DOHH2 (cell line): ENCODE measurements at regions not wholly inside any gene's neighbourhood (a gene's known extent, or its start where the extent isn't known, plus 50 kb on each side); places are given as distances from the start of the nearest gene placed in this dataset.

ENCODE experiments used
- H3F3A ChIP-seq: fragments of 200-600 bp; sonication (generic), shearing (Covaris generic); 2 replicates; pipeline ENCODE4 v1.6.0; 2016; ENCODE audit warnings: antibody characterized with exemption, mild to moderate bottlenecking; ENCODE audit not compliant: control insufficient read depth, insufficient read depth
- H3K27ac ChIP-seq: fragments of 200-600 bp; sonication (generic); 2 replicates; pipeline ENCODE4 v1.5.1; 2014; ENCODE audit warnings: low read depth, mild to moderate bottlenecking, low read length, moderate library complexity
- H3K27me3 ChIP-seq: fragments of 200-600 bp; sonication (generic); 2 replicates; pipeline ENCODE4 v1.6.1; 2014; ENCODE audit warnings: mild to moderate bottlenecking, low read length, mixed read lengths; ENCODE audit not compliant: control insufficient read depth
- H3K36me3 ChIP-seq: fragments of 200-600 bp; sonication (generic); 2 replicates; pipeline ENCODE4 v1.6.1; 2014; ENCODE audit warnings: mild to moderate bottlenecking, low read length, moderate library complexity, mixed read lengths; ENCODE audit not compliant: control insufficient read depth
- H3K4me1 ChIP-seq: fragments of 200-600 bp; sonication (generic); 2 replicates; pipeline ENCODE4 v1.6.1; 2014; ENCODE audit warnings: mild to moderate bottlenecking, low read length, mixed read lengths; ENCODE audit not compliant: control insufficient read depth
- H3K4me2 ChIP-seq: fragments of 200-600 bp; sonication (generic); 2 replicates; pipeline ENCODE4 v1.6.0; 2014; ENCODE audit warnings: mild to moderate bottlenecking, low read length, moderate library complexity
- H3K4me3 ChIP-seq: fragments of 200-600 bp; sonication (generic); 2 replicates; pipeline ENCODE4 v1.5.1; 2014; ENCODE audit warnings: mild to moderate bottlenecking, low read length, mixed read lengths
- H3K79me2 ChIP-seq: fragments of 200-600 bp; sonication (generic); 2 replicates; pipeline ENCODE4 v1.6.1; 2014; ENCODE audit warnings: mild to moderate bottlenecking, low read length, mixed read lengths; ENCODE audit not compliant: control insufficient read depth
- H3K9me2 ChIP-seq: fragments of 200-600 bp; sonication (generic); replicated peaks from 2 replicates; pipeline ENCODE4 v1.6.1; 2014; ENCODE audit warnings: mild to moderate bottlenecking, low read length, mixed read lengths; ENCODE audit not compliant: control insufficient read depth
- H3K9me3 ChIP-seq: fragments of 200-600 bp; sonication (generic); 2 replicates; pipeline ENCODE4 v1.6.1; 2014; ENCODE audit warnings: antibody characterized with exemption, low read length, mixed read lengths; ENCODE audit not compliant: control insufficient read depth, insufficient read depth
- H4K20me1 ChIP-seq: fragments of 200-600 bp; sonication (generic); 2 replicates; pipeline ENCODE4 v1.6.0; 2014; ENCODE audit warnings: low read depth, mild to moderate bottlenecking, antibody characterized with exemption, low read length, moderate library complexity; ENCODE audit not compliant: control insufficient read depth, insufficient read depth
- CTCF ChIP-seq: fragments of 200-600 bp; sonication (generic); IDR thresholded peaks from one replicate; pipeline ENCODE4 v1.5.1; 2014; ENCODE audit warnings: antibody characterized with exemption, mild to moderate bottlenecking, low read depth, low read length; ENCODE audit not compliant: poor library complexity, severe bottlenecking
- EZH2phosphoT487 ChIP-seq: fragments of 200-600 bp; sonication (generic); IDR thresholded peaks from 2 replicates; pipeline ENCODE4 v1.6.1; 2017; ENCODE audit warnings: borderline replicate concordance, mild to moderate bottlenecking, antibody characterized with exemption, low read length, moderate library complexity, mixed read lengths

- no peaks in the 10 kb centered on the region for H3K4me1 ChIP-seq
- TF ChIP-seq EZH2phosphoT487 (no peak), CTCF (no peak)
- H3F3A ChIP-seq: no peaks in the 10 kb centered on the region
- H3K36me3 ChIP-seq: no peaks in the 10 kb centered on the region
- H3K4me3 ChIP-seq: no peak overlapping the region
- no peaks in the 10 kb centered on the region for H3K9me2 ChIP-seq
- H3K79me2 ChIP-seq: no peaks in the 10 kb centered on the region
- no peaks in the 10 kb centered on the region for H4K20me1 ChIP-seq
- no peak overlapping the region for H3K4me2 ChIP-seq
- H3K27me3 ChIP-seq: no peaks in the 10 kb centered on the region
- no peak overlapping the region for H3K27ac ChIP-seq
- H3K9me3 ChIP-seq: no peaks in the 10 kb centered on the region
Measured at GRCh38 chr2:144063602-144064001, 456.3 kb downstream of the ZEB2 start.

- H3K9me2 ChIP-seq: no peaks in the 10 kb centered on the region
- H3K36me3 ChIP-seq: no peaks in the 10 kb centered on the region
- H3K4me2 ChIP-seq: no peak overlapping the region
- TF ChIP-seq EZH2phosphoT487 (no peak), CTCF (no peak)
- H3K9me3 ChIP-seq: no peaks in the 10 kb centered on the region
- no peak overlapping the region for H3K4me3 ChIP-seq
- no peaks in the 10 kb centered on the region for H3K79me2 ChIP-seq
- H3K27me3 ChIP-seq: no peaks in the 10 kb centered on the region
- H3F3A ChIP-seq: no peaks in the 10 kb centered on the region
- no peaks in the 10 kb centered on the region for H3K4me1 ChIP-seq
- H4K20me1 ChIP-seq: no peaks in the 10 kb centered on the region
- H3K27ac ChIP-seq: no peak overlapping the region
Measured at GRCh38 chr2:144054911-144055310, 465.0 kb downstream of the ZEB2 start.

- no peaks in the 10 kb centered on the region for H3K4me1 ChIP-seq
- no peak overlapping the region for H3K4me2 ChIP-seq
- no peaks in the 10 kb centered on the region for H3F3A ChIP-seq
- H4K20me1 ChIP-seq: no peaks in the 10 kb centered on the region
- no peaks in the 10 kb centered on the region for H3K9me3 ChIP-seq
- no peaks in the 10 kb centered on the region for H3K27me3 ChIP-seq
- H3K27ac ChIP-seq: no peak overlapping the region
- TF ChIP-seq EZH2phosphoT487: no peak
- no peak for TF ChIP-seq CTCF
- no peaks in the 10 kb centered on the region for H3K79me2 ChIP-seq
- H3K9me2 ChIP-seq: no peaks in the 10 kb centered on the region
- H3K4me3 ChIP-seq: no peak overlapping the region
- no peaks in the 10 kb centered on the region for H3K36me3 ChIP-seq
Measured at GRCh38 chr2:144052083-144052482, 467.8 kb downstream of the ZEB2 start.

GRCh38 chr2:144049137-144049536 is 470.8 kb downstream of the ZEB2 start:
- no peaks in the 10 kb centered on the region for H3K79me2 ChIP-seq
- no peaks in the 10 kb centered on the region for H3K27me3 ChIP-seq
- H3K4me3 ChIP-seq: no peak overlapping the region
- H4K20me1 ChIP-seq: no peaks in the 10 kb centered on the region
- TF ChIP-seq CTCF (no peak), EZH2phosphoT487 (no peak)
- no peaks in the 10 kb centered on the region for H3K4me1 ChIP-seq
- H3K9me3 ChIP-seq: no peaks in the 10 kb centered on the region
- no peaks in the 10 kb centered on the region for H3F3A ChIP-seq
- H3K4me2 ChIP-seq: no peak overlapping the region
- no peaks in the 10 kb centered on the region for H3K36me3 ChIP-seq
- no peak overlapping the region for H3K27ac ChIP-seq
- H3K9me2 ChIP-seq: no peaks in the 10 kb centered on the region
